ENCODE measurements at regions not wholly inside any gene's neighbourhood (a gene's known extent, or its start where the extent isn't known, plus 50 kb on each side); places are given as distances from the start of the nearest gene placed in this dataset.

DNA sequence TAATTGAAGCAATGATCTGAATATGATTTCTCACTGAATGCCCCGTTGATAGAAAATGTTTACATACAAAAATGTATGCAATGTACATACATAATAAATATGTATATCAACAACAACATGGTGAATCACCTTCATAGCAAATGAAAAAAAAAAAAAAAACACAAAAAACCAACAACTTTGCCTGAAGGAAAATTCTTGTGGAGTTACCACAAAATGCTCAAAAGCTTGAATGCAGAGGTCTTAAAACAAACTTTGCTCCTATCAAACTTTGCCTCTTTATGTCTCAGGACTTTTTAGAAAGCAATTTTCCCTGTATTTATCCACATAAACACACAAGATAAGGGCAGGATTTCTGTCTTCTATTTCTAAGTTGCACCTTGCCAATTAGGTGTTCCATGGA, 92.9 kb upstream of the SIX2 start:
- TF ChIP-seq, protein P1, sequence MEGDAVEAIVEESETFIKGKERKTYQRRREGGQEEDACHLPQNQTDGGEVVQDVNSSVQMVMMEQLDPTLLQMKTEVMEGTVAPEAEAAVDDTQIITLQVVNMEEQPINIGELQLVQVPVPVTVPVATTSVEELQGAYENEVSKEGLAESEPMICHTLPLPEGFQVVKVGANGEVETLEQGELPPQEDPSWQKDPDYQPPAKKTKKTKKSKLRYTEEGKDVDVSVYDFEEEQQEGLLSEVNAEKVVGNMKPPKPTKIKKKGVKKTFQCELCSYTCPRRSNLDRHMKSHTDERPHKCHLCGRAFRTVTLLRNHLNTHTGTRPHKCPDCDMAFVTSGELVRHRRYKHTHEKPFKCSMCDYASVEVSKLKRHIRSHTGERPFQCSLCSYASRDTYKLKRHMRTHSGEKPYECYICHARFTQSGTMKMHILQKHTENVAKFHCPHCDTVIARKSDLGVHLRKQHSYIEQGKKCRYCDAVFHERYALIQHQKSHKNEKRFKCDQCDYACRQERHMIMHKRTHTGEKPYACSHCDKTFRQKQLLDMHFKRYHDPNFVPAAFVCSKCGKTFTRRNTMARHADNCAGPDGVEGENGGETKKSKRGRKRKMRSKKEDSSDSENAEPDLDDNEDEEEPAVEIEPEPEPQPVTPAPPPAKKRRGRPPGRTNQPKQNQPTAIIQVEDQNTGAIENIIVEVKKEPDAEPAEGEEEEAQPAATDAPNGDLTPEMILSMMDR (IDR thresholded peaks at IDR 0.05) = no peak
- no peak for TF ChIP-seq POLR2A (IDR thresholded peaks at IDR 0.05; ENCODE audit: low read length)
- TF ChIP-seq, protein P2, sequence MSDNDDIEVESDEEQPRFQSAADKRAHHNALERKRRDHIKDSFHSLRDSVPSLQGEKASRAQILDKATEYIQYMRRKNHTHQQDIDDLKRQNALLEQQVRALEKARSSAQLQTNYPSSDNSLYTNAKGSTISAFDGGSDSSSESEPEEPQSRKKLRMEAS (IDR thresholded peaks at IDR 0.05) = no peak
- no peak for TF ChIP-seq RCOR1 (IDR thresholded peaks at IDR 0.05; ENCODE audit: low read depth, low read length)

Measured in A549 (cell line).